ENCODE measurements at regions not wholly inside any gene's neighbourhood (a gene's known extent, or its start where the extent isn't known, plus 50 kb on each side); places are given as distances from the start of the nearest gene placed in this dataset.

GRCh38 chr14:65922142-65922541 is 509.6 kb downstream of the FUT8 start:
- Histone ChIP-seq H3K36me3 (ENCODE audit: insufficient read depth, low read length) (no peaks in the 10 kb centered on the region), H3K4me2 (ENCODE audit: insufficient read depth, low read length) (no peak overlapping the region), H3K4me3 (ENCODE audit: insufficient read depth, low read length) (no peak overlapping the region), H3K9me3 (ENCODE audit: low read depth, low read length) (no peaks in the 10 kb centered on the region), H4K20me1 (ENCODE audit: insufficient read depth, low read length) (no peaks in the 10 kb centered on the region), H2AFZ (ENCODE audit: low read length) (no peak overlapping the region), H3K79me2 (ENCODE audit: insufficient read depth, low read length) (no peaks in the 10 kb centered on the region), H3K27ac (ENCODE audit: low read depth, low read length) (no peak overlapping the region), H3K27me3 (ENCODE audit: insufficient read depth, low read length) (no peaks in the 10 kb centered on the region), H3K4me1 (ENCODE audit: insufficient read depth, low read length) (no peaks in the 10 kb centered on the region)
- DNase-seq (ENCODE audit: insufficient read length, low spot score, missing footprints) = no peak
- no peak for TF ChIP-seq CTCF (IDR thresholded peaks at IDR 0.05; ENCODE audit: extremely low read depth, low read depth, low read length)

DNA sequence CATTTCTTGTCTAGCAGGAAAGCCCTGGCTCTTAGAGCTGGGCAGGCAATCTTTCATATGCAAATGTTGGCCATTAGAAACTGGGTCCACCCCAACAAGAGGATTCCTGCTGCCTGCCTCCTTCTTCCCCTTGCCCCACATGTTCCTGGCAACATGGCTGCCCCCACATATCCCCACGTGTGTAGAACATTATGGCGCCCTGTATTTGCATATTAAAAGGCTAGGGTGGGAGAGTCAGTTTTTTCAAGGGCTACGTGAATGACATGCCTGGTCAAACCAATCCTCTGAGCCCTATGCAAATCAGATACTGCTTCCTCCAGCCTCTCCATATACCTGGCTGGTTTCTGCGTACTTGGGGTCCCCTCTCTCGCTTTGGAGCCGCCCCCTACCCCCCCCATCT is 514.0 kb downstream of the FUT8 start:
- Histone ChIP-seq H3K4me2 (ENCODE audit: insufficient read depth, low read length) (no peak overlapping the region), H3K36me3 (ENCODE audit: insufficient read depth, low read length) (no peaks in the 10 kb centered on the region), H3K9me3 (ENCODE audit: low read depth, low read length) (no peaks in the 10 kb centered on the region), H3K27ac (ENCODE audit: low read depth, low read length) (no peak overlapping the region), H4K20me1 (ENCODE audit: insufficient read depth, low read length) (no peaks in the 10 kb centered on the region), H3K79me2 (ENCODE audit: insufficient read depth, low read length) (no peaks in the 10 kb centered on the region), H3K4me1 (ENCODE audit: insufficient read depth, low read length) (no peaks in the 10 kb centered on the region), H2AFZ (ENCODE audit: low read length) (no peak overlapping the region), H3K4me3 (ENCODE audit: insufficient read depth, low read length) (no peak overlapping the region), H3K27me3 (ENCODE audit: insufficient read depth, low read length) (no peaks in the 10 kb centered on the region)
- TF ChIP-seq CTCF (IDR thresholded peaks at IDR 0.05; ENCODE audit: extremely low read depth, low read depth, low read length) = no peak
- DNase-seq (ENCODE audit: insufficient read length, low spot score, missing footprints) = no peak

DNA sequence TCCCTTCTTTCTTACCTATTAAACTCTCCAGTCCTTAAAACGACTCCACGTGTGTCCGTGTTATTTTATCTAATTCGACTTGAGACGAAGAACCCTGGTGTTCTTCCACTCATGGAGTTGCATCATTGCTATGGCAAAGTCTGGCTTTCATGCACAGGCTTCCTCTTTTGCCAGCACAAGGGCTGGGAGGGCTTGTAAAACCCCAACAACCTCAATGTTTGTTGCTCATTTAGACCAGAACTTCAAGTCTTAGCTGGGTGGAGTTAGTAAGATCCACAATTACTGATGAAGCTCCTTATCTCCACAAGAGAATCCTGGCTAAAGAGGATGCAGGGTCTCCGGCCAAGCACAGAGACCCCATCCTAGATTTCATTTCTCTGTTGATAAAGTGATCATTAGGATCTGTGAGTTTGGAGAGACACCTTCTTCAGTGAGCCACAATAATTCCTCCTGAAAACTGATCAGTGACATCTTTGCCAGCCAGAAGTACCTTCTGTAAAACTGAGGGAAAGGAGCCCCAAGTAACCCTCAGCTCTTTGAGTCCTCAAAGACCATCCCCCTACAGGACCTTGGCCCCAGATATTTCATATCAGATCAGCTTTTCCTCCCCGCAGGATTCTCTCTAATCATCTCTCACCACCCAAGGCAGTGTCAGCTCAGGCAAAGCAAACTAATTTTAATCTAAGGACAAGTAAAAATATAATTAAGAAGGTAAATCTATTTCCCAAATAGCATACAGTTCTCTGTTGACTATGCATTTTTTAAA is 514.6 kb downstream of the FUT8 start:
- no peaks in the 10 kb centered on the region for H3K9me3 ChIP-seq (ENCODE audit: low read depth, low read length)
- H3K27ac ChIP-seq (ENCODE audit: low read depth, low read length) = no peak overlapping the region
- no peak for DNase-seq (ENCODE audit: insufficient read length, low spot score, missing footprints)
- TF ChIP-seq CTCF (IDR thresholded peaks at IDR 0.05; ENCODE audit: extremely low read depth, low read depth, low read length) = no peak
- H3K27me3 ChIP-seq (ENCODE audit: insufficient read depth, low read length) = no peaks in the 10 kb centered on the region
- no peak overlapping the region for H3K4me2 ChIP-seq (ENCODE audit: insufficient read depth, low read length)
- H3K4me1 ChIP-seq (ENCODE audit: insufficient read depth, low read length) = no peaks in the 10 kb centered on the region
- H3K36me3 ChIP-seq (ENCODE audit: insufficient read depth, low read length) = no peaks in the 10 kb centered on the region
- H3K4me3 ChIP-seq (ENCODE audit: insufficient read depth, low read length) = no peak overlapping the region
- H4K20me1 ChIP-seq (ENCODE audit: insufficient read depth, low read length) = no peaks in the 10 kb centered on the region
- H2AFZ ChIP-seq (ENCODE audit: low read length) = no peak overlapping the region
- H3K79me2 ChIP-seq (ENCODE audit: insufficient read depth, low read length) = no peaks in the 10 kb centered on the region

DNA sequence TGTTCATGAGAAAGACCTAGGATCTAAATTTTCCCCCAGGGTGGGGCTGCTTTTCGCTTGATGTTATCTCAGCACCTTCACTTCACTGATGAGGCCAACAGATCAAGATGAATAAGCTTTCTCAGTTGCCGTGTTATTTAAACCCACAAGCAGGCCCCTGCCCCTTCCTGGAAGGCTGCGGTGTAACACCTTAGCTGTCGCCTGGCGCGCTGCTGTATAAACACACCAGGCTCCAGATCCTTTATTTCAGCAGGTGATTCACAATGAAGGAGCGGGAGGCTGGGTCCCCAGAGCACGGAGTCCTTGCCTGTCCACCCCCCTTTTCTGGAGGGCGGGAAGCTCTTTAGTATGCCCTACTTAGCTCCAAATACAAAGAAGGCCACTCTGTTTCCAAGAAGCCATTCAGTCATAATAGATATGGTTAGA is 515.4 kb downstream of the FUT8 start:
- no peaks in the 10 kb centered on the region for H3K4me1 ChIP-seq (ENCODE audit: insufficient read depth, low read length)
- H3K36me3 ChIP-seq (ENCODE audit: insufficient read depth, low read length) = no peaks in the 10 kb centered on the region
- DNase-seq (ENCODE audit: insufficient read length, low spot score, missing footprints) = no peak
- no peak overlapping the region for H2AFZ ChIP-seq (ENCODE audit: low read length)
- no peaks in the 10 kb centered on the region for H3K9me3 ChIP-seq (ENCODE audit: low read depth, low read length)
- no peaks in the 10 kb centered on the region for H3K79me2 ChIP-seq (ENCODE audit: insufficient read depth, low read length)
- H3K27me3 ChIP-seq (ENCODE audit: insufficient read depth, low read length) = no peaks in the 10 kb centered on the region
- no peak for TF ChIP-seq CTCF (IDR thresholded peaks at IDR 0.05; ENCODE audit: extremely low read depth, low read depth, low read length)
- H3K4me2 ChIP-seq (ENCODE audit: insufficient read depth, low read length) = no peak overlapping the region
- H4K20me1 ChIP-seq (ENCODE audit: insufficient read depth, low read length) = no peaks in the 10 kb centered on the region
- no peak overlapping the region for H3K4me3 ChIP-seq (ENCODE audit: insufficient read depth, low read length)
- H3K27ac ChIP-seq (ENCODE audit: low read depth, low read length) = no peak overlapping the region

Data from osteoblast (primary cell).